Left ventricle myocardium superior (tissue), 1 donor: ENCODE measurements at regions not wholly inside any gene's neighbourhood (a gene's known extent, or its start where the extent isn't known, plus 50 kb on each side); places are given as distances from the start of the nearest gene placed in this dataset.

Experiments
- ATAC-seq: fragments of 200-7000 bp; cut with Tn5 transposase; one replicate; pipeline ENCODE4 v1.9.1; 2020; ENCODE audit warnings: mild to moderate bottlenecking, moderate library complexity
- DNase-seq: peaks from one replicate; pipeline ENCODE4 v3.0.0-alpha.2; 2020
- intact Hi-C: fragments of 100-400 bp; cut with micrococcal nuclease; formaldehyde crosslinking; loops from one replicate; pipeline ENCODE4 v1.11.0; 2022
- donor health status: DM: no; HTN: yes; CAD: no; lungs with severe emphysema.

GRCh38 chr10:91162495-91163268, 57.8 kb upstream of the PCGF5 start:
- DNase-seq (peak; percentile 89), ATAC-seq (peak; percentile 83)
- intact Hi-C loops: no loop called here

- peak; percentile 81 for DNase-seq
- ATAC-seq: peak; percentile 64
- intact Hi-C loops: no loop called here
Measured at GRCh38 chr10:91163269-91163868, 57.1 kb upstream of the PCGF5 start.

GRCh38 chr10:91163869-91164474, 56.5 kb upstream of the PCGF5 start:
- ATAC-seq (peak; percentile 49), DNase-seq (peak; percentile 70)
- intact Hi-C loops: no loop called here

GRCh38 chr10:91164520-91165065, 55.9 kb upstream of the PCGF5 start:
- ATAC-seq (no peak), DNase-seq (no peak)
- intact Hi-C loops: no loop called here

- intact Hi-C loops: no loop called here
- DNase-seq: no peak
- no peak for ATAC-seq
Measured at GRCh38 chr10:91167406-91167805, 53.1 kb upstream of the PCGF5 start.

GRCh38 chr10:91170418-91170817, 50.0 kb upstream of the PCGF5 start:
- DNase-seq (no peak), ATAC-seq (no peak)
- intact Hi-C loops: no loop called here
